GM18508 (cell line): ENCODE measurements at regions not wholly inside any gene's neighbourhood (a gene's known extent, or its start where the extent isn't known, plus 50 kb on each side); places are given as distances from the start of the nearest gene placed in this dataset.
A peak's percentile ranks its signal among the peaks of the same experiment; 100 is the strongest.
"Not testable (repeated sequence)": the region's sequence is repeated elsewhere in the genome, so short reads cannot be mapped to it uniquely, and the experiment has no call there.

Source experiments
- ATAC-seq: cut with Tn5 transposase; IDR thresholded peaks from one replicate; pipeline ENCODE4 v1.9.1; 2021; ENCODE audit warnings: moderate number of reproducible peaks; ENCODE audit not compliant: insufficient read depth, unreplicated experiment

DNA sequence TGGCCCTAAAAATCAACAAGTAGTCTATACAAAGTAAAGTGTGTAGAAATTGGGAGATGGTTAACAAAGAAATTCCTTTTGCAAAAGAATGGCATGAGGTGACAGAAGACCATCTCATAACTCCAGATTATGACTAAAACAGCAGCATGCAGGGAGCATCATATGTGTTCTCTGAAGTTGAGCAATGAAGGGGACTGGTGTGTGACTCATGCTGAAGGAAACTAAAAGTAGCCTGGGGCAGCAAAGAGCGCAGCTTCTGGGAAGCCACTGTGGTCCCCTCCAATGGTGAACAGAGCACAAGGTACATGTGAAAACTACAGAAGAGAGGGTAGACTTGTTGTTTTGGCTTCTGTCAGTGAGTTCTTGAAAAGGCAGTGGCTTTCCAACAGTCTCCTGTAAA lies 133.4 kb downstream of the MACC1 start:
- no peak for ATAC-seq

- ATAC-seq: no peak
These were observed 138.1 kb downstream of the MACC1 start for GRCh38 chr7:20079080-20079479.

DNA sequence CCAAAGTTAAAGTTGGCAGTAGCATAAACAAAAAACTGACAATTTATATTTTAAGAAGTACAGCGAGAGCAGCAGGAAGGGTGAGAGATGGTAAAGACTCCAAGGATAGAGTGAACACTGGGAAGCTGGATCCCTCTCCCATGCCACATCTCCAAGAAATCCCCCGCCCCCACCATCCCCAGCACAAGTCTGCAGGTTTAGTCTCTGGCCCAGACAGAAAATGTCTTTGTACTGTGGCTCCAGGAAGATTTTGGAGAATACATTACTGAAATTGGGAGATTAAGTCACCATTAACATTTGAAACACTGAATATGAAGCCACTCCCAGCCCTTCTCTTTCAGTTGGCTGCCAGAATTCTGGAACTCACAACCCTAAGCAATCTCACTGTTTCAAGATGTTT lies 140.3 kb downstream of the MACC1 start:
- no peak for ATAC-seq

GRCh38 chr7:20075992-20076820 lies 141.0 kb downstream of the MACC1 start:
- ATAC-seq: no peak

DNA sequence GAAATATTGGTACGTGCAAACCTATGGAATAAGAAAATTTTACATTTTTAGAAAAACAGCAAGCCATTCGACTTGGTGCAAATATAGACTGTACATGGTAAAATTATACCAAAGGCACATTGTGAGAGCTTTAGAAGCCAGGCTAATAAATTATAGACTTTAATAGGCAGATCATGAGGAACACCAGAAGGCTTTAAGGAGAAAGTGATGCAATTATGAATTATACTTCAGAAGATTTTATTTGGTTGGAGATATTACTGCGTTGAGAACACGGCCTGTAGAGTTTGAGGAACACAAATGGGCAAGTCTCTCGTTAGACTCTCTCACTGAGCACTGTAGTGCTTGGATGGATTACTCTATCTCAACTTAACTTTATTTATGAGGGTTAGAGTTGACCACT lies 141.7 kb downstream of the MACC1 start:
- ATAC-seq: no peak

DNA sequence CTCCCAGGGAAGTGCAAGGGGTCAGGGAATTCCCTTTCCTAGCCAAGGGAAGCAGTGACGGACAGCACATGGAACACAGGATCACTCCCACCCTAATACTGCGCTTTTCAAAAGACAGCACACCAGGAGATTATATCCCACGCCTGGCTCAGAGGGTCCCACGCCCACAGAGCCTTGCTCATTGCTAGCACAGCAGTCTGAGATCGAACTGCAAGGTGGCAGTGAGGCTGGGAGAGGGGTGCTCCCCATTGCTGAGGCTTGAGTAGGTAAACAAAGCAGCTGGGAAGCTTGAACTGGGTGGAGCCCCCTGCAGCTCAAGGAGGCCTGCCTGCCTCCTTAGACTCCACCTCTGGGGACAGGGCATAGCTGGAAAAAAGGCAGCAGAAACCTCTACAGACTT lies 149.2 kb downstream of the MACC1 start:
- ATAC-seq: not testable (repeated sequence)

GRCh38 chr7:20064974-20065862 lies 152.0 kb downstream of the MACC1 start:
- peak; percentile 100 for ATAC-seq

- no peak for ATAC-seq
These were observed 152.8 kb downstream of the MACC1 start for GRCh38 chr7:20064181-20064970.

- no peak for ATAC-seq
These were observed 153.5 kb downstream of the MACC1 start for GRCh38 chr7:20063644-20064043.

DNA sequence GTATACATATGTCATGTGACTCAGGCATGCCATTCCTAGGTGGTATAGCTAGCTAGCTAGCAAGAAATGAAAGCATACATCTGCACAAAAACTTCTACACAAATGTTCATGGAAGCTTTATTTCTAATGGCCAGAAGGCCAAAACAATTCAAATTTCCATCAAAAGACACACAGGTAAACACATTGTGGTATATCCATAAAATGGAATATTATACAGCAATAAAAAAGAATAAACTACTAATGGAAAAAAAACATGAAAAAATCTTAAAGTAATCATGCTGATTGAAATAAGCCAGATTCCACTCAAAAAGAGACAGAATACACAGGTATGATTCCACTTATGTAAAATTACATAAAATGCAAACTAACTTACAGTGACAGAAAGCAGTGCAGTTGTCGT lies 154.3 kb downstream of the MACC1 start:
- ATAC-seq: no peak

DNA sequence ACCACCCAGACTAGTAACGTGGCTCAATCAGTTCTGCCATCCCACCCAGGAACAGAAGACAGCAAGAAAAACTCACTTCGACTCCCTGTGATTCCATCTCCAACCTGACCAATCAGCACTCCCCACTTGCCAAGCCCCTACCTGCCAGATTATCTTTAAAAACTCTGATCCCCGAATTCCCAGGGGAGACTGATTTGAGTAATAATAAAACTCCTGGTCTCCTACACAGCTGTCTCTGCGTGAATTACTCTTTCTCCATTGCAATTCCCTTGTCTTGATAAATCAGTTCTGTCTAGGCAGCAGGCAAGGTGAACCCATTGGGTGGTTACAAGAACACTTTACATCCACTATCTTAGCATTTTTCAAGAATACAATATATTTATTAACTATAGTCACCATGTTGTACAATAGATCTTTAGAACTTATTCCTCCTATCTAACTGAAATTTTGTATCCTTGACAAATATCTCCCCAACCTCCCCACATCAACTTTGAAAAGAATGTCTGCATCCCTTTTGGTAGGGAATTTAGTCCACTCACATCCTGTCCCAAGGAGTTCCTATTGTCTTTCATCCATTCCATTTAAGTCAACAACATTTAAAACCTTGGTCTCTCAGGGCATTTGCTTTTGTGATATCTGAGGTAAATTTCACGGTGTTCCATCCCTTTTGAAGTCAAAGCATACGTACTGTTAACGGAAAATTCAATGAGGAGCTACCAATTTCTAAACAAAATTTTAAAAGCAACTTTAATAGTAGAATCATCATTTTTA lies 163.7 kb downstream of the MACC1 start:
- ATAC-seq: no peak

- no peak for ATAC-seq
These were observed 166.8 kb downstream of the MACC1 start for GRCh38 chr7:20050241-20050966.

GRCh38 chr7:20038676-20039075 lies 178.5 kb downstream of the MACC1 start:
- ATAC-seq: no peak

GRCh38 chr7:20035279-20035875 lies 181.8 kb downstream of the MACC1 start:
- ATAC-seq: no peak

DNA sequence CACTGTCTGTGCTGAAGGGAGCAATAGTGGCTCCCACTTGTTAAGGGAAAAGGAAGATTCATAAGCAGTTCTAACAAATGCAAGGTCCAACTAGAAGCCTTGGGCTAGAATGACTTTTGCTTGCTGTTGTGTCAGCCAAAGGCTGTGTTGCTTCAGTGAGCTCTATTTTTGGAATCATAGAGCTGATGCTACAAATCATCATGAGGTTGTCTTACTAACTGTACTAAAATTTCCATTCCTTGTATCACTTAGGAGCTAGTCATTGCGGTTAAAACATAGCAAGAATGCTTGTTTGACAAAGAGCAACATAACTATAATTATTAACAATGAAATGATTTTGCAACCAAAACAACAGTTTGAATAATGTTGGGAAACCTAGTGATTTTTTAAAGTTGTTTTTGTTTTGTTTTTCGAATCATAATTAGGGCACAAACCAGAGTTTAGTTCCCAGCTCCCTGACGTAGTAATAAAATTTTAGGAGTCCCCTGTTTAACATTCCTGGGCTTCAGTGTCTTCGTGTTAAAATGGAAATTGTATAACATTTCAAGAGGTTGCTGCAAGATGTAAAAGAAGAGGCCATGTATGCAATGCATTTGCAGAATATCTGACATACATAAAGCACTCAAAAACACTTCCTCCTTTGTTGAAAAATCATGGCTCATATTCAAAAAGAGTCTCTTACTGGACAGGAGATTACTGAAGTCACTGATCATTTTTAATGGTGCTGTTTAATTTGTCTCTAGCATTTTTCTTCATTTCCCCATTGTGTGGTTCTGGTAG lies 183.4 kb downstream of the MACC1 start:
- no peak for ATAC-seq

- ATAC-seq: no peak
These were observed 184.4 kb downstream of the MACC1 start for GRCh38 chr7:20032741-20033140.

GRCh38 chr7:20030915-20031362 lies 186.2 kb downstream of the MACC1 start:
- ATAC-seq: peak; percentile 38

DNA sequence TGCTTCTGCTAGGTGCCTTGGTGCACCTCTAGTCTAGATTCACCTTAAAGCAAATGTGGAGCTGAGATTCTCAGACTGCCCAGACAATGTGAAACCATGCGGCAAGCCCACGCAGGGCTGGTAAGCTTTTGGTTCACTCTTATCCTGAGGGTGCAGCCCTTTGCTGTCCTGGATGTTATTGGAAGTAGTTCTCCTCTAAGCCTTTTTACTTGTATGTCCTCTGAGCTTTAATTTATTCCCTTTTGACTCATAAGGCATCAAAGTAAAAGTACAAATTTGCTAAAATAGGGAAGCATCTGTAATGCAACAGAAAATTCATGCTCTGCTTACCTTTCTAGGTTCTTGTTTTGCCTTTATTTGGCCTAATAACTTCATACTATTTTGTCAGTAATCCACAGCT lies 186.8 kb downstream of the MACC1 start:
- ATAC-seq: peak; percentile 74
